ENCODE measurements at regions not wholly inside any gene's neighbourhood (a gene's known extent, or its start where the extent isn't known, plus 50 kb on each side); places are given as distances from the start of the nearest gene placed in this dataset.
A peak's percentile ranks its signal among the peaks of the same experiment; 100 is the strongest.

DNA sequence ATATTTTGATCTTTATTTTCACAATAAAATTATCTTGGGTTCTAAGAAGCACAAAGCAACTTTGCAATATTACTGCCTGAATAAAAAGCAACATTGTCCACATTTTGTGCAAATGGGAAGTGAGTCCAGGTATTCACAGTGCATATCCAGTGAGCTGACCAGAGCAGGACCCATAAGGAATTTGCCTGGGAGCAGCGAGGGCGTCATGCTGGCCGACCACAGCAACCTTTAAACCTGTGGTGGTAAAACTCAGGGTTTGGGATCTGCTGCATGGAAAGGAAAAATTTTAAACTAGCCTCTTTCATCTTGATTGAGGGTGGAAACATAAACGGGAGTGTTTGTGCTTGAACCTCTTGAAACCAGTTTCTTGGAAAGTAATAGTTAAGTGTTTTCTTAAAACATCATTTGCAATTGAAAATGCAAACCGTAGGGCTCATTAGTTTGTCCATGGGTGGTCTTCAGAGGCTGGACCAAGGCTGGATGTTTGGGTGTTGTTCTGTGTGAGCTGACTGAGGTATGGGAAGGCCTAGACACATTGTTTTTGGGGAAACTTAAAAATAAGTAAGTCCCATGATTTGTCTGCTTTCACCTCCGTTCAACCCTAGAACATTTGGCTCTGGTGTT, 85.0 kb upstream of the ANKH start:
- no peak overlapping the region for H3K9ac ChIP-seq
- H3K36me3 ChIP-seq (replicated peaks in 1 of 2; ENCODE audit: control insufficient read depth in 1 of 2, insufficient read depth in 2 of 2, low read length in 1 of 2), result no peaks in the 10 kb centered on the region
- peaks cover 0 to 18% of the 10 kb centered on the region in 2 experiments; a peak in 2 of 4 replicates for H3K4me1 ChIP-seq (ENCODE audit: control insufficient read depth in 1 of 2, insufficient read depth in 2 of 2, low read depth in 1 of 2, low read length in 1 of 2)
- H2AFZ ChIP-seq (ENCODE audit: low read depth), result no peak overlapping the region
- H3F3A ChIP-seq (replicated peaks; ENCODE audit: insufficient read depth), result no peaks in the 10 kb centered on the region
- no peak overlapping the region for H3K4me3 ChIP-seq (ENCODE audit: low read depth in 2 of 2, low read length in 1 of 2)
- no peak overlapping the region for H3K4me2 ChIP-seq
- H3K27ac ChIP-seq (ENCODE audit: low read depth in 2 of 2, low read length in 1 of 2), result no peak overlapping the region
- H4K20me1 ChIP-seq (ENCODE audit: insufficient read depth), result no peaks in the 10 kb centered on the region
- H3K27me3 ChIP-seq (ENCODE audit: insufficient read depth), result no peaks in the 10 kb centered on the region
- H3K9me3 ChIP-seq, result no peaks in the 10 kb centered on the region
- H3K9me2 ChIP-seq, result no peaks in the 10 kb centered on the region
- WGBS (ENCODE audit: low lambda C conversion rate), result 74% methylated on average over 6 of the region's 6 CpGs
- ChIA-PET CTCF (interaction anchor here (1.3 to 2.2 kb wide), 3 partner anchors 8 to 47 kb away, joined by 4 to 6 read pairs (median 4); no protein-coding TSS in a partner anchor), POLR2A (no interaction called here)
- no peaks in the 10 kb centered on the region for H3K79me2 ChIP-seq (ENCODE audit: insufficient read depth)
- TF ChIP-seq NRF1 (IDR thresholded peaks at IDR 0.05; ENCODE audit: low read depth, low read length) (no peak), EZH2phosphoT487 (IDR thresholded peaks at IDR 0.05; ENCODE audit: borderline replicate concordance, low read depth) (no peak), TEAD4 (IDR thresholded peaks at IDR 0.05; ENCODE audit: borderline replicate concordance, insufficient read depth) (no peak), POLR2AphosphoS5 (IDR thresholded peaks at IDR 0.05; ENCODE audit: low read depth, low read length) (no peak)
- no peak for DNase-seq

GRCh38 chr5:14954616-14955343, 83.2 kb upstream of the ANKH start:
- no peaks in the 10 kb centered on the region for H3K79me2 ChIP-seq (ENCODE audit: insufficient read depth)
- H3K4me3 ChIP-seq (ENCODE audit: low read depth in 2 of 2, low read length in 1 of 2), result no peak overlapping the region
- no peaks in the 10 kb centered on the region for H3F3A ChIP-seq (replicated peaks; ENCODE audit: insufficient read depth)
- CTCF ChIA-PET, result interaction anchor here (1.0 kb wide), 1 partner anchor 49 kb away, joined by 3 read pairs; no protein-coding TSS in a partner anchor
- 57% methylated on average over 9 of the region's 9 CpGs for WGBS (ENCODE audit: low lambda C conversion rate)
- H3K9me2 ChIP-seq, result no peaks in the 10 kb centered on the region
- no peaks in the 10 kb centered on the region for H3K36me3 ChIP-seq (replicated peaks in 1 of 2; ENCODE audit: control insufficient read depth in 1 of 2, insufficient read depth in 2 of 2, low read length in 1 of 2)
- H3K27me3 ChIP-seq (ENCODE audit: insufficient read depth), result no peaks in the 10 kb centered on the region
- no peak overlapping the region for H2AFZ ChIP-seq (ENCODE audit: low read depth)
- H3K9me3 ChIP-seq, result no peaks in the 10 kb centered on the region
- peak; percentile 81 for DNase-seq
- POLR2A ChIA-PET, result no interaction called here
- peaks cover 0 to 18% of the 10 kb centered on the region in 2 experiments; a peak in 2 of 4 replicates for H3K4me1 ChIP-seq (ENCODE audit: control insufficient read depth in 1 of 2, insufficient read depth in 2 of 2, low read depth in 1 of 2, low read length in 1 of 2)
- H3K4me2 ChIP-seq, result no peak overlapping the region
- no peaks in the 10 kb centered on the region for H4K20me1 ChIP-seq (ENCODE audit: insufficient read depth)
- peak overlapping the region in 1 of 2 experiments; percentile 77; a peak in 2 of 4 replicates for H3K27ac ChIP-seq (ENCODE audit: low read depth in 2 of 2, low read length in 1 of 2)
- H3K9ac ChIP-seq, result no peak overlapping the region
- TF ChIP-seq, protein P1, sequence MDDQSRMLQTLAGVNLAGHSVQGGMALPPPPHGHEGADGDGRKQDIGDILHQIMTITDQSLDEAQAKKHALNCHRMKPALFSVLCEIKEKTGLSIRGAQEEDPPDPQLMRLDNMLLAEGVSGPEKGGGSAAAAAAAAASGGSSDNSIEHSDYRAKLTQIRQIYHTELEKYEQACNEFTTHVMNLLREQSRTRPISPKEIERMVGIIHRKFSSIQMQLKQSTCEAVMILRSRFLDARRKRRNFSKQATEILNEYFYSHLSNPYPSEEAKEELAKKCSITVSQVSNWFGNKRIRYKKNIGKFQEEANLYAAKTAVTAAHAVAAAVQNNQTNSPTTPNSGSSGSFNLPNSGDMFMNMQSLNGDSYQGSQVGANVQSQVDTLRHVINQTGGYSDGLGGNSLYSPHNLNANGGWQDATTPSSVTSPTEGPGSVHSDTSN (IDR thresholded peaks at IDR 0.05), result peak; percentile 24; the same call in 1 of the 2 replicates
- TF ChIP-seq POLR2AphosphoS5 (IDR thresholded peaks at IDR 0.05; ENCODE audit: low read depth, low read length) (no peak), RCOR1 (IDR thresholded peaks at IDR 0.05; ENCODE audit: low read length) (peak; percentile 59; the same call in 1 of the 2 replicates), TEAD4 (IDR thresholded peaks at IDR 0.05; ENCODE audit: borderline replicate concordance, insufficient read depth) (no peak), RFX5 (IDR thresholded peaks at IDR 0.05; ENCODE audit: low read length) (no peak), FOXJ3 (CRISPR knock-in tag; IDR thresholded peaks at IDR 0.05) (peak; percentile 75), EP300 (IDR thresholded peaks at IDR 0.05; ENCODE audit: borderline replicate concordance in 1 of 2, low read depth in 1 of 2, low read length in 1 of 2) (peak in 1 of 2 experiments; percentile 67; a peak in 2 of 4 replicates), TAF1 (IDR thresholded peaks at IDR 0.05; ENCODE audit: borderline replicate concordance, low read depth, low read length) (no peak), MXI1 (IDR thresholded peaks at IDR 0.05; ENCODE audit: low read depth, low read length) (no peak), SMC3 (IDR thresholded peaks at IDR 0.05; ENCODE audit: low read depth, low read length) (no peak), ZBTB33 (IDR thresholded peaks at IDR 0.05; ENCODE audit: borderline replicate concordance, low read depth) (no peak), GATA2 (CRISPR knock-in tag; IDR thresholded peaks at IDR 0.05) (peak; percentile 76), RAD21 (IDR thresholded peaks at IDR 0.05; ENCODE audit: low read length) (no peak), CHD2 (IDR thresholded peaks at IDR 0.05; ENCODE audit: low read length, partially characterized antibody) (peak; percentile 33), JUND (IDR thresholded peaks at IDR 0.05) (no peak)
- TF ChIP-seq, protein P2, sequence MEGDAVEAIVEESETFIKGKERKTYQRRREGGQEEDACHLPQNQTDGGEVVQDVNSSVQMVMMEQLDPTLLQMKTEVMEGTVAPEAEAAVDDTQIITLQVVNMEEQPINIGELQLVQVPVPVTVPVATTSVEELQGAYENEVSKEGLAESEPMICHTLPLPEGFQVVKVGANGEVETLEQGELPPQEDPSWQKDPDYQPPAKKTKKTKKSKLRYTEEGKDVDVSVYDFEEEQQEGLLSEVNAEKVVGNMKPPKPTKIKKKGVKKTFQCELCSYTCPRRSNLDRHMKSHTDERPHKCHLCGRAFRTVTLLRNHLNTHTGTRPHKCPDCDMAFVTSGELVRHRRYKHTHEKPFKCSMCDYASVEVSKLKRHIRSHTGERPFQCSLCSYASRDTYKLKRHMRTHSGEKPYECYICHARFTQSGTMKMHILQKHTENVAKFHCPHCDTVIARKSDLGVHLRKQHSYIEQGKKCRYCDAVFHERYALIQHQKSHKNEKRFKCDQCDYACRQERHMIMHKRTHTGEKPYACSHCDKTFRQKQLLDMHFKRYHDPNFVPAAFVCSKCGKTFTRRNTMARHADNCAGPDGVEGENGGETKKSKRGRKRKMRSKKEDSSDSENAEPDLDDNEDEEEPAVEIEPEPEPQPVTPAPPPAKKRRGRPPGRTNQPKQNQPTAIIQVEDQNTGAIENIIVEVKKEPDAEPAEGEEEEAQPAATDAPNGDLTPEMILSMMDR (IDR thresholded peaks at IDR 0.05), result no peak
- TF ChIP-seq, protein P3, sequence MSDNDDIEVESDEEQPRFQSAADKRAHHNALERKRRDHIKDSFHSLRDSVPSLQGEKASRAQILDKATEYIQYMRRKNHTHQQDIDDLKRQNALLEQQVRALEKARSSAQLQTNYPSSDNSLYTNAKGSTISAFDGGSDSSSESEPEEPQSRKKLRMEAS (IDR thresholded peaks at IDR 0.05; ENCODE audit: low read depth), result no peak
- TF ChIP-seq, protein P4, sequence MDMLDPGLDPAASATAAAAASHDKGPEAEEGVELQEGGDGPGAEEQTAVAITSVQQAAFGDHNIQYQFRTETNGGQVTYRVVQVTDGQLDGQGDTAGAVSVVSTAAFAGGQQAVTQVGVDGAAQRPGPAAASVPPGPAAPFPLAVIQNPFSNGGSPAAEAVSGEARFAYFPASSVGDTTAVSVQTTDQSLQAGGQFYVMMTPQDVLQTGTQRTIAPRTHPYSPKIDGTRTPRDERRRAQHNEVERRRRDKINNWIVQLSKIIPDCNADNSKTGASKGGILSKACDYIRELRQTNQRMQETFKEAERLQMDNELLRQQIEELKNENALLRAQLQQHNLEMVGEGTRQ (IDR thresholded peaks at IDR 0.05; ENCODE audit: borderline replicate concordance, low read depth, low read length), result no peak

All from SK-N-SH (cell line).